ENCODE measurements at regions not wholly inside any gene's neighbourhood (a gene's known extent, or its start where the extent isn't known, plus 50 kb on each side); places are given as distances from the start of the nearest gene placed in this dataset.
"Not testable (repeated sequence)": the region's sequence is repeated elsewhere in the genome, so short reads cannot be mapped to it uniquely, and the experiment has no call there.

DNA sequence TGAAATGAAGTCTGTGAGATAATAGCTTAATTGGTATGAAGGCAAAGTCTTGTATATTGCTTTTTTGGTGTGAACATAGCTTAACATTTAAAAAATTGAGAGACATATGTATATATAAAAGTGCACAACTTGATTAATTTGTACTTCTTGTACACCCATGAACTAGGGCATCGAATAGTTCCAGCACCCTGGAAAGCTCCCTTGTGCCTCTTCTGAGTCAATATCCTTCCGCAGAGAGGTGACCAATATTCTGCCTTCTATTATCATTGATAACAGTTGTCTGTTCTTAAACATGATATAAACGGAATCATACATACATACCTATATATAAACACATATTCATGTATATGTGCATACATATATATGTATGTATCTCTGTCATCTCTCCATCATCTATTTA, 185.4 kb downstream of the PHF2 start:
- CTCF ChIA-PET: interaction anchor here (0.6 kb wide), 1 partner anchor 37 kb away, joined by 3 read pairs; no protein-coding TSS in a partner anchor
- POLR2A ChIA-PET: no interaction called here

DNA sequence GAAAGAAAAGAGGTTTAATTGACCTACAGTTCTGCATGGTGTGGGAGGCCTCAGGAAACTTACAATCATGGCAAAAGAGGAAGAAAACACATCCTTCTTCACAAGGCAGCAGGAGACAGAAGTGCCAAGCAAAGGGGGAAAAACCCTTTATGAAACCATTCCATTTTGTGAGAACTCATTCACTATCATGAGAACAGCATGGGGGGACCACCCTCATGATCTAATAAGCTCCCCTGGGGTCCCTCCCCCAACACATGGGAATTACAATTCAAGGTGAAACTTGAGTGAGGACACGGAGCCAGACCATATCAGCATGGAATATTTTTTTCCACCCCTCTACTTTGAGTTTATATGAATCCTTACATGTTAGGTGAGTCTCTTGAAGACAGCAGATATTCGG, 173.7 kb downstream of the PHF2 start:
- CTCF ChIA-PET: no interaction called here

DNA sequence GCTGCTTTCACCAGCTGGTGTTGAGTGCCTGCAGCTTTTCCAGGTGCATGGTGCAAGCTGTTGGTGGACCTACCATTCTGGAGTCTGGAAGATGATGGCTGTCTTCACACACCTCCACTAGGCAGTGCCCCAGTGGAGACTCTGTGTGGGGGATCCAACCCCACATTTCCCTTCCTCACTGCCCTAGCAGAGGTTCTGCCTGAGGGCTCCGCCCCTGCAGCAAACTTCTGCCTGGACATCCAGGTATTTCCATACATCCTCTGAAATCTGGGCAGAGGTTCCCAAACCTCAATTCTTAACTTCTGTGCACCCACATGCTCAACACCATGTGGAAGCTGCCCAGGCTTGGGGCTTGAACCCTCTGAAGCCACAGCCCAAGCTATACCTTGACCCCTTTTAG, 172.4 kb downstream of the PHF2 start:
- CTCF ChIA-PET, POLR2A ChIA-PET: not testable (repeated sequence)

More for the DNA sequence above, 173.7 kb downstream of the PHF2 start:
- POLR2A ChIA-PET: no interaction called here

DNA sequence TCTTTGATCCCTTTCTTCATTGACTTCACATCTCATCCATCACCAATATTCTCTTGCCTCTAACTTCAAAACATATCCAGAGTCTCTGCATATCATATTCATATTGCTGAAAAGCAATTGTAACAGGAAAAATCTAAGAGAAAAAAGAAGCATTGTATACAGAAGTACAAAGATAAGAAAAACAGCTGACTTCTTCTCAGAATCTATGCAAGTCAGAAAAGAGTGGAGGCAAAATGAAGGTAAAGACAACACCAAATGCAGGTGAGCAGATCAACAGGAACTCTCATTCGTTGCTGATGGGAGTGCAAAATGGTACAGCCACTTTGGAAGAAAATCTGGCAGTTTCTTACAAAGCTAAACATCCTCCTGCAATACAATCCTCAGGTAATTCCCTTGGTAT, 155.6 kb downstream of the PHF2 start:
- ChIA-PET CTCF (no interaction called here), POLR2A (no interaction called here)

DNA sequence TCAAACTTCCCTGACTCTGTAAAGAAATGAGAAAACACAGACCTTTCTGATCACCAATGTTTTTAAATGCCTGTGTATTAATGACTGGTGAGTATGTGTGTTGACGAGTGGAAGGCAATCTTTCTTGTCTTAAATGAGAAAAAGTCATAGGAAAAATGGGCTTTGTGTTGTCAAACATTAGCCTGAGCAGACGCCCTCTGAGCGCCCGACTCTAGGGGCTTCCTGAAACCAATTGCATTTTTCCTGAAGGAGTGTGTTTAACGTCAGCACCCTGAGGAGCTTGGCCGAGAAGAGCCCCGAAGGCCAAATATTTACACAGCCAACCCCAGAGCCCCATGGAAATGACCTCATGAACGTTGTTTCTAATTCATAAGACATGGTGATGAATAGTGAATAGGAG, 154.3 kb downstream of the PHF2 start:
- ChIA-PET POLR2A (no interaction called here), CTCF (no interaction called here)

DNA sequence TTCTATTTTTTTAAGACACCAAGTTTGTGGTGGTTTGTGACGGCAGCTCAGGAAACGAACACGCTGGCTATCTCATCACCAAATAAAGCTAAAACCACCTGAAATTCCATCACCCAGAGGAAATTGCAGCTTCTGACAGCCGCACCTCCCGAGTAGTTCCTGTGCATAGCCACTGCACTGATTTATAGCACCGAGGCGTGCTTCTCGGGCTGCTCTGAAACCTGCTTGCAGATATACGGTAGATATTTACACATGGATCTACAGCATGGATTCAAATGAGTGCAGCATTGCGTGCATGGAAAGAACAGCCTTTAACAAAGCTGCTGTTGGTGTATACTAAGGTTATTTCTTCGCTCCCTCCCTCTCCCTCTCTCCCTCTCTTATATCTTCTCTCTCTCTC, 153.8 kb downstream of the PHF2 start:
- POLR2A ChIA-PET: no interaction called here

More for the DNA sequence above, 153.8 kb downstream of the PHF2 start:
- CTCF ChIA-PET: no interaction called here
